ENCODE measurements at regions not wholly inside any gene's neighbourhood (a gene's known extent, or its start where the extent isn't known, plus 50 kb on each side); places are given as distances from the start of the nearest gene placed in this dataset.

GRCh38 chr13:106874323-106874722 lies 306.4 kb upstream of the ARGLU1 start:
- ATAC-seq (no peak), DNase-seq (ENCODE audit: low read depth, low spot score) (no peak)
- Histone ChIP-seq H3K79me2 (ENCODE audit: insufficient read depth, low read length) (no peaks in the 10 kb centered on the region), H3K27ac (ENCODE audit: low read depth, low read length) (no peak overlapping the region), H3K9me3 (ENCODE audit: control insufficient read depth in 1 of 2, insufficient read depth in 1 of 2, low read depth in 1 of 2, low read length in 2 of 2) (no peaks in the 10 kb centered on the region), H3K4me2 (ENCODE audit: low read length) (no peak overlapping the region), H3K27me3 (ENCODE audit: insufficient read depth, low read length) (0 out of 2 replicates have a peak, but pooled peaks cover 4% of the 10 kb centered on the region), H3K4me3 (replicated peaks in 1 of 2; ENCODE audit: low read depth in 1 of 2, low read length in 2 of 2) (no peak overlapping the region), H3K9ac (ENCODE audit: low read length) (no peak overlapping the region), H3K9me2 (ENCODE audit: insufficient read depth) (no peaks in the 10 kb centered on the region), H3K36me3 (ENCODE audit: control insufficient read depth in 1 of 2, insufficient read depth in 2 of 2, low read length in 2 of 2) (no peaks in the 10 kb centered on the region), H3K4me1 (ENCODE audit: control insufficient read depth in 1 of 2, insufficient read depth in 2 of 2, low read length in 2 of 2) (no peaks in the 10 kb centered on the region), H2AFZ (ENCODE audit: low read depth, low read length, poor library complexity, severe bottlenecking) (no peak overlapping the region), H4K20me1 (ENCODE audit: insufficient read depth) (no peaks in the 10 kb centered on the region)
- POLR2A ChIA-PET = no interaction called here
- RAD21 ChIA-PET (ENCODE audit: low non-redundant PET in 1 of 2, low total read pairs in 2 of 2, uncharacterized antibody in 2 of 2, unreplicated experiment in 2 of 2) = no interaction called here
- no TSS peak for BruUV-seq (replicated peaks)
- intact Hi-C loops (cut with micrococcal nuclease) = no loop called here
- CTCF ChIA-PET = no interaction called here
- TF ChIP-seq ZNF274 (IDR thresholded peaks at IDR 0.05; ENCODE audit: low read depth, low read length) = no peak
- TF ChIP-seq CTCF (IDR thresholded peaks at IDR 0.05 in 2 of 3, conservative IDR thresholded peaks at IDR 0.05 in 1 of 3; ENCODE audit: borderline replicate concordance in 1 of 3, insufficient read depth in 1 of 3, low read depth in 2 of 3, low read length in 2 of 3) = no peak
- TF ChIP-seq EZH2phosphoT487 (IDR thresholded peaks at IDR 0.05; ENCODE audit: borderline replicate concordance) = no peak
- TF ChIP-seq EZH2 (IDR thresholded peaks at IDR 0.05) = no peak
- no peak for TF ChIP-seq ATF3 (IDR thresholded peaks at IDR 0.05)
- TF ChIP-seq EGR1 (IDR thresholded peaks at IDR 0.05; ENCODE audit: low read depth) = no peak
- no peak for TF ChIP-seq ZBTB33 (IDR thresholded peaks at IDR 0.05; ENCODE audit: extremely low read depth, insufficient replicate concordance, low read length)
- no peak for TF ChIP-seq TCF7L2 (IDR thresholded peaks at IDR 0.05; ENCODE audit: borderline replicate concordance, extremely low read depth, insufficient read depth, insufficient read length)
- TF ChIP-seq ELF1 (IDR thresholded peaks at IDR 0.05; ENCODE audit: borderline replicate concordance, low read depth) = no peak
- no peak for TF ChIP-seq POLR2A (IDR thresholded peaks at IDR 0.05; ENCODE audit: borderline replicate concordance, extremely low read depth, insufficient read depth, insufficient read length)
- no peak for TF ChIP-seq SRF (IDR thresholded peaks at IDR 0.05; ENCODE audit: low read depth)
- TF ChIP-seq ZFX (IDR thresholded peaks at IDR 0.05) = no peak
- TF ChIP-seq CEBPB (IDR thresholded peaks at IDR 0.05; ENCODE audit: low read depth) = no peak
